Natural killer cell (primary cell): ENCODE measurements at regions not wholly inside any gene's neighbourhood (a gene's known extent, or its start where the extent isn't known, plus 50 kb on each side); places are given as distances from the start of the nearest gene placed in this dataset.

Experiments
- ATAC-seq, 3 donors: fragments of 150-1000 bp in 2 of 3; fragments of 200-7000 bp in 1 of 3; cut with Tn5 transposase; 1 replicate in 1 of 3; 2 replicates in 2 of 3; pipeline ENCODE4 v1.10.0; 2021; ENCODE audit warnings: mild to moderate bottlenecking in 2 of 3, moderate library complexity in 2 of 3
- DNase-seq, 2 donors: peaks; one replicate each; pipeline versions ENCODE4 v3.0.0 to v3.0.0-alpha.2; 2013 to 2021; ENCODE audit warnings: mixed read lengths in 1 of 2
- H3K27ac ChIP-seq: one replicate; pipeline ENCODE4 v1.5.1; 2013; ENCODE audit warnings: mild to moderate bottlenecking, low read length
- H3K27me3 ChIP-seq: one replicate; pipeline ENCODE4 v1.6.1; 2013; ENCODE audit warnings: low read length; ENCODE audit not compliant: control insufficient read depth, insufficient read depth
- H3K36me3 ChIP-seq: one replicate; pipeline ENCODE4 v1.6.1; 2013; ENCODE audit warnings: low read length; ENCODE audit not compliant: control insufficient read depth, insufficient read depth
- H3K4me1 ChIP-seq: one replicate; pipeline ENCODE4 v1.6.1; 2013; ENCODE audit warnings: low read length; ENCODE audit not compliant: control insufficient read depth, insufficient read depth
- H3K4me3 ChIP-seq: one replicate; pipeline ENCODE4 v1.5.1; 2013; ENCODE audit warnings: low read length
- H3K9me3 ChIP-seq: one replicate; pipeline ENCODE4 v1.6.1; 2013; ENCODE audit warnings: low read length; ENCODE audit not compliant: control insufficient read depth, insufficient read depth
- H3K27ac Mint-ChIP-seq, 2 donors: one replicate each; pipeline ENCODE4 v1.8.0; 2022; ENCODE audit warnings: mild to moderate bottlenecking in 2 of 2, mixed read lengths in 2 of 2, moderate library complexity in 1 of 2
- H3K27me3 Mint-ChIP-seq, 2 donors: one replicate each; pipeline ENCODE4 v1.8.0; 2022; ENCODE audit warnings: low read depth in 2 of 2, mixed read lengths in 2 of 2
- H3K36me3 Mint-ChIP-seq: one replicate; pipeline ENCODE4 v1.8.0; 2022; ENCODE audit warnings: mixed read lengths
- H3K4me1 Mint-ChIP-seq, 2 donors: one replicate each; pipeline ENCODE4 v1.8.0; 2022; ENCODE audit warnings: mixed read lengths in 2 of 2
- H3K4me3 Mint-ChIP-seq: one replicate; pipeline ENCODE4 v1.8.0; 2022; ENCODE audit warnings: mild to moderate bottlenecking, moderate library complexity, mixed read lengths
- H3K9me3 Mint-ChIP-seq, 2 donors: one replicate each; pipeline ENCODE4 v1.8.0; 2022; ENCODE audit warnings: mixed read lengths in 2 of 2
- CTCF ChIP-seq: fragments of 200-600 bp; IDR thresholded peaks from one replicate; pipeline ENCODE4 v1.8.0; 2022; ENCODE audit warnings: antibody characterized with exemption
- WGBS: methylation state at CpG from one replicate; pipeline ENCODE4 v1.1.7; 2013; ENCODE audit warnings: missing lambda C conversion rate; ENCODE audit not compliant: insufficient coverage; 5-methylcytosine and 5-hydroxymethylcytosine counted together
- intact Hi-C: fragments of 100-400 bp; cut with micrococcal nuclease; formaldehyde crosslinking; loops from one replicate; pipeline ENCODE4 v1.14.2; 2022

- no peaks in the 10 kb centered on the region for H3K27me3 ChIP-seq
- intact Hi-C loops: no loop called here
- no peak overlapping the region for H3K27ac ChIP-seq
- DNase-seq (no peak), ATAC-seq (no peak)
- no peaks in the 10 kb centered on the region for H3K36me3 ChIP-seq
- no CpG with 5 or more reads among the region's 1 CpG for WGBS
- Mint-ChIP-seq H3K9me3 (peaks cover 3 to 6% of the 10 kb centered on the region in 2 donors), H3K36me3 (no peaks in the 10 kb centered on the region), H3K27ac (no peak overlapping the region), H3K4me3 (no peak overlapping the region), H3K27me3 (no peaks in the 10 kb centered on the region), H3K4me1 (no peaks in the 10 kb centered on the region)
- no peaks in the 10 kb centered on the region for H3K9me3 ChIP-seq
- H3K4me1 ChIP-seq: no peaks in the 10 kb centered on the region
- H3K4me3 ChIP-seq: no peak overlapping the region
- TF ChIP-seq CTCF: no peak
Observed at GRCh38 chr14:26820138-26820537, 222.3 kb upstream of the NOVA1 start.

GRCh38 chr14:26820572-26820971, 222.7 kb upstream of the NOVA1 start:
- H3K27me3 ChIP-seq: no peaks in the 10 kb centered on the region
- H3K4me1 ChIP-seq: no peaks in the 10 kb centered on the region
- TF ChIP-seq CTCF: no peak
- Mint-ChIP-seq H3K36me3 (no peaks in the 10 kb centered on the region), H3K9me3 (peaks cover 3 to 7% of the 10 kb centered on the region in 2 donors), H3K27ac (no peak overlapping the region), H3K4me3 (no peak overlapping the region), H3K27me3 (no peaks in the 10 kb centered on the region), H3K4me1 (no peaks in the 10 kb centered on the region)
- H3K36me3 ChIP-seq: no peaks in the 10 kb centered on the region
- intact Hi-C loops: no loop called here
- WGBS: 100% methylated on average over 2 of the region's 4 CpGs
- no peak for DNase-seq
- no peak overlapping the region for H3K27ac ChIP-seq
- ATAC-seq: no peak
- no peak overlapping the region for H3K4me3 ChIP-seq
- no peaks in the 10 kb centered on the region for H3K9me3 ChIP-seq

DNA sequence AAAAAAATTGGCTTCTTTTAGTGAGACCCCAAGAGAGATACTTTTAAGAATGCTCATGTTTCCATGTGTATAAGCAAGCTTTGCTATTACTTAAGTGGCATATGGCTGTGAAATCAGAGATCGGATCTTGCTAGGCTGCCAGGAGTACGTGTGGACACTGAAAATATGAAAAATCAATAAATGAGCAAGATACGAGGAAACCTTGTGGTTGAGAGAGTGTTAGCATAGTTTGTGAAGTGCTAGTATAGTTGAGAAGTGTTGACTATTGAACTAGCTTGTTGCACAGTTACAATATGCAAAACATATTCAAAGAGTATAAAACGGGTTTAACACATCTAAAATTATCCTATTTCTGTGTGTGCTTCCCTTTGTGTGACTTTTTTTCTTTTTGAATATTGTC, 230.9 kb upstream of the NOVA1 start:
- no peaks in the 10 kb centered on the region for H3K36me3 ChIP-seq
- peaks cover 6% of the 10 kb centered on the region for H3K36me3 Mint-ChIP-seq
- WGBS: 79% methylated on average over 3 of the region's 4 CpGs
- H3K4me1 Mint-ChIP-seq: no peaks in the 10 kb centered on the region
- DNase-seq (no peak), ATAC-seq (no peak)
- H3K27ac ChIP-seq: no peak overlapping the region
- peaks cover 6 to 19% of the 10 kb centered on the region in 2 donors for H3K9me3 Mint-ChIP-seq
- intact Hi-C loops: no loop called here
- no peaks in the 10 kb centered on the region for H3K27me3 Mint-ChIP-seq
- H3K27ac Mint-ChIP-seq: no peak overlapping the region
- no peak overlapping the region for H3K4me3 ChIP-seq
- no peak overlapping the region for H3K4me3 Mint-ChIP-seq
- no peak for TF ChIP-seq CTCF
- H3K4me1 ChIP-seq: no peaks in the 10 kb centered on the region
- peaks cover 7% of the 10 kb centered on the region for H3K9me3 ChIP-seq
- no peaks in the 10 kb centered on the region for H3K27me3 ChIP-seq

DNA sequence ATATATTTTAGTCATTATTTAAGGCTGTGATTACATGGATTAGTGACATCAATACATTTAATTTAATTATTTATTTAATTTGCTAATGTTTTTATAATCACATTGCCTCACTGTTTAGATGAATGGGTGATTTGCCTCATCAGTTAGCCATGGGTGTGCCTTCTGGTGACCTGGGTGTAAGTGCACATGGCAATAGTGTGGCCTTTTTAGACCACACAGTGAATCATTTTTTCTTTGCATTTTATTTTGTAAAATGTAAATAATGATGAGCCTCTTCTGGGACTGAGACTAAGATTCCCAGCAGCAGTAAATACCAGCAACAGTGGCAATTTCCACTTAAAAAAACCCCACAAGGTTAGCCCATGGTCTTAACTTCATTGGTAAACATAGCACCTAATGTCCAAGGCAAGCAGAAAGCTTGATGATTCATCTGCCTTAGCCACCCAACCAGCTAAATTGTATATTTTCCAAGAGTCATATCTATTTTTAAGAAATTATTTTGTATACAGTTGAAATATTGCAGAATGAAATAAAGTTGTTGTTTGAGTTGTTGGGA, 235.9 kb upstream of the NOVA1 start:
- no peak for ATAC-seq
- no peaks in the 10 kb centered on the region for H3K4me1 Mint-ChIP-seq
- peaks cover 7 to 18% of the 10 kb centered on the region in 2 donors for H3K9me3 Mint-ChIP-seq

More for the DNA sequence above, 235.9 kb upstream of the NOVA1 start:
- no peaks in the 10 kb centered on the region for H3K4me1 ChIP-seq
- peaks cover 2% of the 10 kb centered on the region for H3K36me3 Mint-ChIP-seq
- no peak for TF ChIP-seq CTCF
- H3K36me3 ChIP-seq: no peaks in the 10 kb centered on the region
- intact Hi-C loops: no loop called here
- no peak overlapping the region for H3K27ac Mint-ChIP-seq
- no peak overlapping the region for H3K27ac ChIP-seq
- DNase-seq: no peak
- H3K27me3 Mint-ChIP-seq: no peaks in the 10 kb centered on the region
- peaks cover 4% of the 10 kb centered on the region for H3K9me3 ChIP-seq
- H3K4me3 ChIP-seq: no peak overlapping the region
- H3K27me3 ChIP-seq: no peaks in the 10 kb centered on the region
- H3K4me3 Mint-ChIP-seq: no peak overlapping the region
